ENCODE measurements at regions not wholly inside any gene's neighbourhood (a gene's known extent, or its start where the extent isn't known, plus 50 kb on each side); places are given as distances from the start of the nearest gene placed in this dataset.

DNA sequence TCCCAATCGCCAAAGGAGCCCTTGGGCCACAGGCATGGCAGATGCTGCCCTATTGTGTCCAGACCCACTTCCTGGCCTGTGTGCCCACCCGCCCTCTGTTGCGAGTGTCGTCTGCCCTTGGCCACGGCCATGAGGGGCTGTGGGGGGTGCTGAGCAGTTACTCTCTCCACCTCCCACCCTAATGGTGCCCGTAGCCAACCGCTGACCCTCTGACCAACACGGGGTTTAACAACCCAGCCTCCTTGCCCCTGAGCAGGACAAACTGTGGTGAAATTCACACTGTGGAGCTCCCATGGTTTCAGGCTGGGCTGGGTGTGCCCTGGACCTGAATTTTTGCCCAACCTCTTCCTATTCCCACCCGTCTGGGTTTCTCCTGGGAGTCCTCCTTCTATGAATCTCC lies 145.7 kb upstream of the HDAC4 start:
- Mint-ChIP-seq H3K36me3 (ENCODE audit: low read depth) (no peaks in the 10 kb centered on the region), H3K9me3 (peaks cover 32% of the 10 kb centered on the region; the same call in 1 of the 2 replicates), H3K4me3 (no peak overlapping the region), H3K4me1 (ENCODE audit: low read depth) (no peaks in the 10 kb centered on the region), H3K27ac (no peak overlapping the region), H3K27me3 (ENCODE audit: insufficient read depth) (peaks cover 7% of the 10 kb centered on the region)
- DNase-seq = no peak
- TF ChIP-seq, protein P1, sequence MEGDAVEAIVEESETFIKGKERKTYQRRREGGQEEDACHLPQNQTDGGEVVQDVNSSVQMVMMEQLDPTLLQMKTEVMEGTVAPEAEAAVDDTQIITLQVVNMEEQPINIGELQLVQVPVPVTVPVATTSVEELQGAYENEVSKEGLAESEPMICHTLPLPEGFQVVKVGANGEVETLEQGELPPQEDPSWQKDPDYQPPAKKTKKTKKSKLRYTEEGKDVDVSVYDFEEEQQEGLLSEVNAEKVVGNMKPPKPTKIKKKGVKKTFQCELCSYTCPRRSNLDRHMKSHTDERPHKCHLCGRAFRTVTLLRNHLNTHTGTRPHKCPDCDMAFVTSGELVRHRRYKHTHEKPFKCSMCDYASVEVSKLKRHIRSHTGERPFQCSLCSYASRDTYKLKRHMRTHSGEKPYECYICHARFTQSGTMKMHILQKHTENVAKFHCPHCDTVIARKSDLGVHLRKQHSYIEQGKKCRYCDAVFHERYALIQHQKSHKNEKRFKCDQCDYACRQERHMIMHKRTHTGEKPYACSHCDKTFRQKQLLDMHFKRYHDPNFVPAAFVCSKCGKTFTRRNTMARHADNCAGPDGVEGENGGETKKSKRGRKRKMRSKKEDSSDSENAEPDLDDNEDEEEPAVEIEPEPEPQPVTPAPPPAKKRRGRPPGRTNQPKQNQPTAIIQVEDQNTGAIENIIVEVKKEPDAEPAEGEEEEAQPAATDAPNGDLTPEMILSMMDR (IDR thresholded peaks at IDR 0.05) = no peak

DNA sequence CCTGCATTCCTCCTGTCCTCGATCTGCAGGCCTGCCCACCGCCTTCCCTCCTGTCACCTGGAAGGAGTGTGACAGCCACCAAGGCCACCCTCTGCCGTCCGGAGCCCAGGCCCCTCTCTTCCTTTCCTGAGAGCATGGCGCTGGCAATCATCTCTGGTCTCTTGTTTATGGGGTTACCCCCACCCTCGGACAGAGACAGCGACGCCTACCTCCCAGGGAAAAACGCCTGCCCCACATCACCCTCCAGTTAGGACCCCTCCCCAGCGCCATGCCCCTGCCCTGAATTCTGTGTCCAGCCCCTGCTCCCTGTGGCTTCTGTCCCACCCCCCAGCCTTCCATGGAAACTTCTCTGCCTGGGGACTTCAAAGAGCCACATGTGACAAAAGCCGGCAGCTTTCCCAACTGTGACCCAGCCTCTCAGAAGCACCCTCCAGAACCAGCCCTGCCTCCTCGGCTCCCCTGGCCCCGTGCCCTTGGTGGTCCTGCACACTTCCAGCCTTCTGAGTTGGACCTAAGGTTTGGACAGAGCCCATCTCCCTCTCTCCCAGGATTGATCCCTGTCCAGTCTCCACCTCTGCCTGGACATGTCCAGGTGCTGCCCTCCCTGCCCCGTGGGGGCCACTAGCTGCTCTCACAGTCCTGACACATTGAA lies 145.0 kb upstream of the HDAC4 start:
- DNase-seq = no peak
- Mint-ChIP-seq H3K36me3 (ENCODE audit: low read depth) (no peaks in the 10 kb centered on the region), H3K9me3 (peaks cover 32% of the 10 kb centered on the region; the same call in 1 of the 2 replicates), H3K4me1 (ENCODE audit: low read depth) (no peaks in the 10 kb centered on the region), H3K27me3 (ENCODE audit: insufficient read depth) (peaks cover 7% of the 10 kb centered on the region), H3K27ac (no peak overlapping the region), H3K4me3 (no peak overlapping the region)
- TF ChIP-seq, protein P1 (IDR thresholded peaks at IDR 0.05) = no peak

DNA sequence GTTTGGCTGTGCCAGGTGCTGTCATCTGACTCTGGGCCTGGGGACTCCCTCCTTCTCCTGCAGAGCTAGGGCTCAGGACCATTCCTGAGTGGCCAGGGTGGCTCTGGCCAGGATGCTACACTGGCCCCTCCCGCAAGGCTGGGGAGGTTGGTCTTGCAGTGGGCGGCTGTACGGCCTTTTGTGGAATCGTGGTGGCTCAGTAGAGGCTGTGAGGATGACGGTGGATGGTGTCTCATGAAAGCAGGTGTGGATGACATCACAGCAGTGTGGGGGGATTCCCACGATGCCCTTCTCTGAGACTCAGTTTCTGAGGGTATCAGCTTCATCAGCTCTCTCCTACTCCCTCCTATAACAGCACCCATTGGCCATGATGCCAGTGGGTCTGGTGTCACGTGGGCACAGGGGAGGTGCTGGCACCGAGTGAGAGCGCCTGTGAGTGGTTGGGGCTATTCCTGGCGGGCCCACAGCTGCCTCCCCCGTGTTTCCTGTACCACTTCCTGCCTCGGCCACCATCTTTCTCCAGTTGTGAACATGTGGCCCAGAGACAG lies 144.2 kb upstream of the HDAC4 start:
- no peak for DNase-seq
- TF ChIP-seq, protein P1 (IDR thresholded peaks at IDR 0.05) = no peak
- Mint-ChIP-seq H3K27me3 (ENCODE audit: insufficient read depth) (peaks cover 7% of the 10 kb centered on the region), H3K4me3 (no peak overlapping the region), H3K27ac (no peak overlapping the region), H3K4me1 (ENCODE audit: low read depth) (no peaks in the 10 kb centered on the region), H3K36me3 (ENCODE audit: low read depth) (no peaks in the 10 kb centered on the region), H3K9me3 (peaks cover 32% of the 10 kb centered on the region; the same call in 1 of the 2 replicates)

DNA sequence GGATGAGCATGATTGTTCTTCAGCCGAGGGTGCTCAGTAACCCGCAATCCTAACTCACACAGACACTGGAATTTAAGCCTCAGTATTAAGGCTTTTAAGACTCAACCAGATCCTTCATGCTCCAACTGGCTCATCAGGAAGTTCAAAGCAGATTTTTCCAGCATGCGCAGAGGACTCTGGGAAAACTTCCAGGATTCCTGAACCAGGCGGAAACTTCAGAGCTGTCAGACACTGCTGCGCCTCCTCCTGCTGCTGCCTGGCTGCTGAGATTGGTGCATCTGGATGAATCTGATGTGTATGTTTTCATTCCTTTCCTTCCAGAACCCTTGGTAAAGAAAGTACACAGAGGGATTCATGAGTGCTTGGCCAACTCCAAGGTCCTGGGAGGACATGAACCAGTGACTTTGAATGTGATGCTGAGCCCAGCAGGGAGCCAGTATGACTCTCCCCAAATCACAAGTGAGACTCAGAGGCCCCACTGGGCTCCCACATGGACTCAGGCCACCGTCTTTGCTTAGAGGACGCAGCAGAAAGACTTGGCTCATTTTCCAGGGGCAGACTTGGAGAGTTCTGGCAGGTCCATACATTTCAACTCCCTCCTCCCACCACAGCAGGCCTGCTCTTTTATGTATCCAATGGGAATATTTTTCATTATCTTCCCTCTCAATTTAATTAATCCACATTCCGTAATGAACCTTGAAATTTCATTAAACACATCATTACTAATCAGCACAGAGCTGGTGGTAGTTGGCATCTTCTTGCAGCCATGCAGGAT lies 143.5 kb upstream of the HDAC4 start:
- Mint-ChIP-seq H3K36me3 (ENCODE audit: low read depth) (no peaks in the 10 kb centered on the region), H3K27ac (no peak overlapping the region), H3K4me1 (ENCODE audit: low read depth) (no peaks in the 10 kb centered on the region), H3K27me3 (ENCODE audit: insufficient read depth) (peaks cover 7% of the 10 kb centered on the region), H3K4me3 (no peak overlapping the region), H3K9me3 (peaks cover 27% of the 10 kb centered on the region; the same call in 1 of the 2 replicates)
- TF ChIP-seq, protein P1 (IDR thresholded peaks at IDR 0.05) = no peak
- DNase-seq = peak; percentile 7

DNA sequence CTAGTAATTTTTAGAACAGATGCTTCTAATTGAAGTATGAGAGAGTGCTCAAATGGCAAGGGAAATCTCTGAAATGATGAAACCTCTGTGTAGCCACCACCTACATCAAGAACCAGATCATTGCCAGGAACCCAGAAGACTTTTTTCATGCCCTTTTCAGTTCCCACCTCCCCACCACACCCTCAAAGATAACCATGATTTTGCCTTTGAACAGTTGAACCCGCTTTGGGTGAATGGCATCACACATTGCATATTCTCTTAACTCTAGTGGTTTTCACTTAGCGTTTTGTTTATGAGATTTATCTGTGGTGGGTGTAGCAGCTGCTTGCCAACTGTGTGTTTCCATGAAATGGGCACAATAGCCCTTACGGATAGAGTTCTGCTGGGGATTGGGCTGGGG lies 142.9 kb upstream of the HDAC4 start:
- TF ChIP-seq, protein P1 (IDR thresholded peaks at IDR 0.05) = no peak
- no peak overlapping the region for H3K27ac Mint-ChIP-seq
- H3K9me3 Mint-ChIP-seq = peaks cover 26% of the 10 kb centered on the region; the same call in 1 of the 2 replicates
- H3K36me3 Mint-ChIP-seq (ENCODE audit: low read depth) = no peaks in the 10 kb centered on the region
- H3K4me1 Mint-ChIP-seq (ENCODE audit: low read depth) = no peaks in the 10 kb centered on the region
- H3K27me3 Mint-ChIP-seq (ENCODE audit: insufficient read depth) = peaks cover 5% of the 10 kb centered on the region
- DNase-seq = no peak
- H3K4me3 Mint-ChIP-seq = no peak overlapping the region

All from HFFc6 (cell line).